CD4-positive, alpha-beta T cell (primary cell): ENCODE measurements at regions not wholly inside any gene's neighbourhood (a gene's known extent, or its start where the extent isn't known, plus 50 kb on each side); places are given as distances from the start of the nearest gene placed in this dataset.

Experiments
- ATAC-seq: fragments of 200-7000 bp; cut with Tn5 transposase; one replicate; pipeline ENCODE4 v1.10.0; 2022; ENCODE audit warnings: mild to moderate bottlenecking; ENCODE audit not compliant: poor library complexity
- CTCF ChIA-PET: fragments of 350-600 bp; sonication (Branson Sonifier 250); formaldehyde crosslinking; loops from one replicate; lab custom pipeline; 2021; ENCODE audit warnings: antibody characterized with exemption, inconsistent platforms; lab: Charles Lee
- POLR2A ChIA-PET: fragments of 350-600 bp; sonication (Branson Sonifier 250); formaldehyde crosslinking; loops from one replicate; lab custom pipeline; 2021; ENCODE audit warnings: antibody characterized with exemption, inconsistent platforms; lab: Charles Lee
- DNase-seq, 14 experiments: peaks; one replicate each; pipeline ENCODE4 v3.0.0-alpha.2; 2013 to 2020; ENCODE audit warnings: mixed read lengths in 2 of 14
- H3K27ac ChIP-seq, 2 donors: one replicate each; pipeline versions ENCODE4 v1.5.1 to v1.7.0; 2013; ENCODE audit warnings: low read length in 2 of 2, low read depth in 1 of 2, mild to moderate bottlenecking in 1 of 2
- H3K27me3 ChIP-seq, 2 experiments: 1 replicate in 1 of 2; 2 replicates in 1 of 2; pipeline versions ENCODE4 v1.6.1 to v1.7.0; 2013; ENCODE audit warnings: low read length in 2 of 2, control low read depth in 1 of 2, mild to moderate bottlenecking in 1 of 2, moderate library complexity in 1 of 2; ENCODE audit not compliant: insufficient read depth in 2 of 2, control insufficient read depth in 1 of 2
- H3K36me3 ChIP-seq: one replicate; pipeline ENCODE4 v1.6.1; 2013; ENCODE audit warnings: low read length, control low read depth; ENCODE audit not compliant: insufficient read depth
- H3K4me1 ChIP-seq: one replicate; pipeline ENCODE4 v1.6.1; 2013; ENCODE audit warnings: low read length, control low read depth; ENCODE audit not compliant: insufficient read depth
- H3K4me3 ChIP-seq: one replicate; pipeline ENCODE4 v1.5.1; 2013; ENCODE audit warnings: mild to moderate bottlenecking, low read length, moderate library complexity
- H3K9me3 ChIP-seq, 2 experiments: 1 replicate in 1 of 2; 2 replicates in 1 of 2; pipeline versions ENCODE4 v1.6.1 to v1.7.0; 2013; ENCODE audit warnings: low read length in 2 of 2, mild to moderate bottlenecking in 2 of 2, control low read depth in 1 of 2, moderate library complexity in 1 of 2; ENCODE audit not compliant: control insufficient read depth in 1 of 2, insufficient read depth in 1 of 2
- H3K27ac Mint-ChIP-seq: one replicate; pipeline ENCODE4 v1.8.0; 2020; ENCODE audit warnings: mixed read lengths
- H3K27me3 Mint-ChIP-seq: one replicate; pipeline ENCODE4 v1.8.0; 2021; ENCODE audit warnings: mixed read lengths
- H3K36me3 Mint-ChIP-seq: one replicate; pipeline ENCODE4 v1.8.0; 2021; ENCODE audit warnings: low read depth, mixed read lengths
- H3K4me1 Mint-ChIP-seq: one replicate; pipeline ENCODE4 v1.8.0; 2021; ENCODE audit warnings: low read depth, mixed read lengths
- H3K4me3 Mint-ChIP-seq: one replicate; pipeline ENCODE4 v1.8.0; 2020; ENCODE audit warnings: mild to moderate bottlenecking, mixed read lengths
- H3K9me3 Mint-ChIP-seq: one replicate; pipeline ENCODE4 v1.8.0; 2020; ENCODE audit warnings: mixed read lengths
- intact Hi-C, 2 experiments: fragments of 100-400 bp; cut with DNase I in 1 of 2; cut with micrococcal nuclease in 1 of 2; formaldehyde crosslinking; loops; one replicate each; pipeline versions ENCODE4 v1.15.1 to v1.9.0; 2023 to 2025; cut with DNase I, micrococcal nuclease
- TF ChIP-seq, protein P1 (sequence below): fragments of 200-600 bp; IDR thresholded peaks from one replicate; pipeline ENCODE4 v1.8.0; 2022; ENCODE audit warnings: antibody characterized with exemption, mild to moderate bottlenecking

DNA sequence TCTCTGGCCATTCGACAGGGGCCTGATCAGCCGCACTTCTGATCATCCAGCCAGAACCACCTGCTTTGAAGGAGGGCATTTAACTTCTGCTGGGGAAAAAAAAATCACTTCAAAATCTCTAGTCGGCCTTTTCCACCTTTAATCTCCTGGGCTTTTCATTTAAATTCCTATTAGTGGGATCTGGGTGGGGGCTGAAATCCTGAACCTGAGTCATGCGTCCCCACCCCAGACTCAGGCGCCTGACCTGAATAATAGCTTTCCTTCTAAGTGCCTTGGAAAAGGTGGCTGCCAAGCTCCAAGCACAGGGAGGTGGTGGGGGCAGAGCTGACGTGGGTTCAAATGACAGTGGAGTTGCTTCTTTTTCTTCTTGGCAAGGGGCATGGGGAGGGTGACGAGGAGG, 246.0 kb upstream of the EXOC2 start:
- Mint-ChIP-seq H3K9me3 (no peaks in the 10 kb centered on the region), H3K36me3 (no peaks in the 10 kb centered on the region), H3K27me3 (peaks cover 15% of the 10 kb centered on the region), H3K27ac (no peak overlapping the region), H3K4me3 (no peak overlapping the region), H3K4me1 (no peaks in the 10 kb centered on the region)
- ChIA-PET CTCF (no interaction called here), POLR2A (no interaction called here)
- TF ChIP-seq, protein P1, sequence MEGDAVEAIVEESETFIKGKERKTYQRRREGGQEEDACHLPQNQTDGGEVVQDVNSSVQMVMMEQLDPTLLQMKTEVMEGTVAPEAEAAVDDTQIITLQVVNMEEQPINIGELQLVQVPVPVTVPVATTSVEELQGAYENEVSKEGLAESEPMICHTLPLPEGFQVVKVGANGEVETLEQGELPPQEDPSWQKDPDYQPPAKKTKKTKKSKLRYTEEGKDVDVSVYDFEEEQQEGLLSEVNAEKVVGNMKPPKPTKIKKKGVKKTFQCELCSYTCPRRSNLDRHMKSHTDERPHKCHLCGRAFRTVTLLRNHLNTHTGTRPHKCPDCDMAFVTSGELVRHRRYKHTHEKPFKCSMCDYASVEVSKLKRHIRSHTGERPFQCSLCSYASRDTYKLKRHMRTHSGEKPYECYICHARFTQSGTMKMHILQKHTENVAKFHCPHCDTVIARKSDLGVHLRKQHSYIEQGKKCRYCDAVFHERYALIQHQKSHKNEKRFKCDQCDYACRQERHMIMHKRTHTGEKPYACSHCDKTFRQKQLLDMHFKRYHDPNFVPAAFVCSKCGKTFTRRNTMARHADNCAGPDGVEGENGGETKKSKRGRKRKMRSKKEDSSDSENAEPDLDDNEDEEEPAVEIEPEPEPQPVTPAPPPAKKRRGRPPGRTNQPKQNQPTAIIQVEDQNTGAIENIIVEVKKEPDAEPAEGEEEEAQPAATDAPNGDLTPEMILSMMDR: no peak
- no peak for DNase-seq
- ATAC-seq: no peak
- Histone ChIP-seq H3K36me3 (no peaks in the 10 kb centered on the region), H3K27ac (no peak overlapping the region), H3K9me3 (peaks cover 0 to 10% of the 10 kb centered on the region in 2 experiments), H3K4me1 (no peaks in the 10 kb centered on the region), H3K27me3 (peaks cover 0 to 10% of the 10 kb centered on the region in 2 experiments), H3K4me3 (no peak overlapping the region)
- intact Hi-C loops: no loop called here

DNA sequence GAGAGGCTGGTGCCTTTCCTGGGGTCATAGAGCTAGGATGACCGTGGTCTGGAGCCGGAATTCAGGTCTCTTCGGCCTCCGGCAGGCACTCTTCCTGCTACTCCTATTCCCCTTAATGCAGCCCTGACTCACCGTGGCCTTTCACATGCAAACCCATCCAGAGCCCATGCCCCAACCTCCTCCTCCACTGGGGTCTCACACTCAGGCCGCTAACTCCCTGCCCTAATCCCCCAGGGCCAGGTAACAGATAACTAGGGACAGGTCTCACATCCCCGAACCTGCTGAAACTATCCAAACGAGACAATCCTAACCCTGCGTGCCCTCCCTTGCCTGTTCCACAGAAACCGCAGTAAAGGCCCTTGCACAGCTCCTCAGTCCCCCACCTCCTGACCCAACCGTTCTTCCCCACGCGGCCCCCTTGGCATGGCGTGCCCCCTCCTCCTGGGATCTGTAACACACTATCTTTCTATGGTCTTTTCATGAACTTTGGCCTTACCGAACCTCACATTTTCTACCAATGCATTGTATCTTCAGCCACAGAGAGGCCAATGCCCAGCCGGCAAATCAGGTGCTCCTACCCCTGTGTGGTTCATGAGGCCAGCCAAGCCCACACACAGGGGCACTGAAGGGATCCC, 245.4 kb upstream of the EXOC2 start:
- ATAC-seq: no peak
- Histone ChIP-seq H3K4me1 (no peaks in the 10 kb centered on the region), H3K4me3 (no peak overlapping the region), H3K27ac (no peak overlapping the region), H3K9me3 (peaks cover 0 to 10% of the 10 kb centered on the region in 2 experiments), H3K27me3 (peaks cover 0 to 10% of the 10 kb centered on the region in 2 experiments), H3K36me3 (no peaks in the 10 kb centered on the region)
- CTCF ChIA-PET: no interaction called here
- POLR2A ChIA-PET: no interaction called here
- H3K9me3 Mint-ChIP-seq: no peaks in the 10 kb centered on the region
- peaks cover 15% of the 10 kb centered on the region for H3K27me3 Mint-ChIP-seq
- H3K4me3 Mint-ChIP-seq: no peak overlapping the region
- no peaks in the 10 kb centered on the region for H3K36me3 Mint-ChIP-seq
- TF ChIP-seq, protein P1: no peak
- no peak overlapping the region for H3K27ac Mint-ChIP-seq
- intact Hi-C loops: no loop called here
- no peaks in the 10 kb centered on the region for H3K4me1 Mint-ChIP-seq
- DNase-seq: no peak

DNA sequence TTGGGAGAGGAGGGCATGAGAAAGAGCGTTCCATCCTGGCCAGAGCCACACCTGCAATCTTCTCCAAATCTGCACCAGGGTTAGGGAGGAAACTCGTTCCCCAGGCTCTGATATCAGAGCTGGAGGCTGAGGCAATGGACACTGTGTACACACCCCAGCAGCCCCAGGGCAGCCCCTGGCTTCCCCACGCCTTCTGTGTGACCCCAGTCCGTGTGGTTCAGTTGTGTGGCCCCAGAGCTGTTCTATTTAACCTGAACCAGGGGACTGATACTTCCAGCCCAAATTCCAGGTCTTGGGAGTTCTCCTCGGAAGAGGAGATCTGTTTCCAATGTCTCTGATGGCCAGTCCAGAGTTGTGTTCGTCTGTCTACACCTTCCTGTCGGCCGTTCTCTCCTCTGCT, 242.6 kb upstream of the EXOC2 start:
- Mint-ChIP-seq H3K36me3 (no peaks in the 10 kb centered on the region), H3K4me1 (no peaks in the 10 kb centered on the region), H3K27me3 (no peaks in the 10 kb centered on the region), H3K27ac (no peak overlapping the region), H3K4me3 (no peak overlapping the region), H3K9me3 (no peaks in the 10 kb centered on the region)
- TF ChIP-seq, protein P1: no peak
- Histone ChIP-seq H3K4me1 (no peaks in the 10 kb centered on the region), H3K27ac (no peak overlapping the region), H3K27me3 (peaks cover 0 to 10% of the 10 kb centered on the region in 2 experiments), H3K36me3 (no peaks in the 10 kb centered on the region), H3K9me3 (peaks cover 0 to 10% of the 10 kb centered on the region in 2 experiments), H3K4me3 (no peak overlapping the region)
- intact Hi-C loops: no loop called here
- POLR2A ChIA-PET: no interaction called here
- DNase-seq: no peak
- no peak for ATAC-seq
- CTCF ChIA-PET: no interaction called here
